ENCODE measurements at regions not wholly inside any gene's neighbourhood (a gene's known extent, or its start where the extent isn't known, plus 50 kb on each side); places are given as distances from the start of the nearest gene placed in this dataset.

DNA sequence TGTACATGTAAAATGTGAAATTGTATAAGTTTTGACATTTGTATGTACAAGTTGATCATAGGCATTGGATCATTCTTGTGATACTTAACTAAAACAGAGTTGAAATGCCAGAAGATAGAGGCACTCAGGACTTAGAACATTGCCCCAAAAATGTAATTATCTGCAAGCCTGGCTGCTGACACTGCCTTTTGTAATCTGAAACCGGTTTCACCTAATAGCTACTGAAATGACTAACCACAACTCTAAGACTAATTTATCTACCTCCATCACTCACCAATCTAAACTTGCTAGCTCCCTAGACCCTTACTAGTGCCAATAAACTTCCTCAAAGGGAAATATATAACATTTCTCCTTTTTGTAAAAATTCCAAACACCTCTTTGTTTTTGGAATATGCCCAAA lies 2596.2 kb downstream of the PCDH9 start:
- H3K23ac ChIP-seq (ENCODE audit: insufficient read length, low read depth, low read length): no peak overlapping the region
- Mint-ChIP-seq H3K4me1 (no peaks in the 10 kb centered on the region), H3K4me3 (no peak overlapping the region), H3K36me3 (ENCODE audit: insufficient read depth in 1 of 3, low read depth in 3 of 3) (no peaks in the 10 kb centered on the region), H3K27ac (no peak overlapping the region), H3K27me3 (ENCODE audit: low read depth) (no peaks in the 10 kb centered on the region), H3K9me3 (no peaks in the 10 kb centered on the region)
- no peak overlapping the region for H2BK20ac ChIP-seq (ENCODE audit: low read depth, low read length, poor library complexity, severe bottlenecking)
- TF ChIP-seq, protein P1, sequence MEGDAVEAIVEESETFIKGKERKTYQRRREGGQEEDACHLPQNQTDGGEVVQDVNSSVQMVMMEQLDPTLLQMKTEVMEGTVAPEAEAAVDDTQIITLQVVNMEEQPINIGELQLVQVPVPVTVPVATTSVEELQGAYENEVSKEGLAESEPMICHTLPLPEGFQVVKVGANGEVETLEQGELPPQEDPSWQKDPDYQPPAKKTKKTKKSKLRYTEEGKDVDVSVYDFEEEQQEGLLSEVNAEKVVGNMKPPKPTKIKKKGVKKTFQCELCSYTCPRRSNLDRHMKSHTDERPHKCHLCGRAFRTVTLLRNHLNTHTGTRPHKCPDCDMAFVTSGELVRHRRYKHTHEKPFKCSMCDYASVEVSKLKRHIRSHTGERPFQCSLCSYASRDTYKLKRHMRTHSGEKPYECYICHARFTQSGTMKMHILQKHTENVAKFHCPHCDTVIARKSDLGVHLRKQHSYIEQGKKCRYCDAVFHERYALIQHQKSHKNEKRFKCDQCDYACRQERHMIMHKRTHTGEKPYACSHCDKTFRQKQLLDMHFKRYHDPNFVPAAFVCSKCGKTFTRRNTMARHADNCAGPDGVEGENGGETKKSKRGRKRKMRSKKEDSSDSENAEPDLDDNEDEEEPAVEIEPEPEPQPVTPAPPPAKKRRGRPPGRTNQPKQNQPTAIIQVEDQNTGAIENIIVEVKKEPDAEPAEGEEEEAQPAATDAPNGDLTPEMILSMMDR (conservative IDR thresholded peaks at IDR 0.05): no peak
- no peak overlapping the region for H2BK15ac ChIP-seq (ENCODE audit: low read depth, low read length)
- H3K23me2 ChIP-seq (ENCODE audit: insufficient read length, low read depth, low read length, poor library complexity, severe bottlenecking): no peaks in the 10 kb centered on the region
- no peak overlapping the region for H3K4ac ChIP-seq (ENCODE audit: low read depth, low read length)
- H4K5ac ChIP-seq (ENCODE audit: insufficient read length, low read depth, low read length): no peak overlapping the region
- H4K20me1 ChIP-seq (ENCODE audit: control insufficient read depth, insufficient read depth, insufficient read length): no peaks in the 10 kb centered on the region
- DNase-seq: no peak
- H2AFZ ChIP-seq (ENCODE audit: low read length): no peak overlapping the region
- no peaks in the 10 kb centered on the region for H3K79me1 ChIP-seq (ENCODE audit: insufficient read depth, low read depth, low read length, poor library complexity, severe bottlenecking)
- H3K9me3 ChIP-seq (ENCODE audit: control insufficient read depth, low read depth, low read length): no peaks in the 10 kb centered on the region
- H3K14ac ChIP-seq (ENCODE audit: insufficient read depth, low read length): no peak overlapping the region
- no peak overlapping the region for H4K91ac ChIP-seq (ENCODE audit: insufficient read length, low read depth, low read length)
- no peak overlapping the region for H3K56ac ChIP-seq (ENCODE audit: insufficient read length, low read depth, low read length)
- H3K27me3 ChIP-seq (ENCODE audit: insufficient read depth, low read length): no peaks in the 10 kb centered on the region
- no CpG with 5 or more reads among the region's 1 CpG for WGBS (ENCODE audit: extremely low coverage, insufficient read length, low lambda C conversion rate)
- H2AK5ac ChIP-seq (ENCODE audit: insufficient read length, low read length): no peak overlapping the region
- H3K4me2 ChIP-seq (ENCODE audit: insufficient read depth, insufficient read length, low read length): no peak overlapping the region
- H3K27ac ChIP-seq (ENCODE audit: insufficient read length, low read depth, low read length): no peak overlapping the region
- no peak overlapping the region for H4K8ac ChIP-seq (replicated peaks; ENCODE audit: insufficient read length, low read depth, low read length)
- H3K9ac ChIP-seq (ENCODE audit: extremely low read depth, insufficient read length, low read length): no peak overlapping the region
- no peaks in the 10 kb centered on the region for H3K4me1 ChIP-seq (ENCODE audit: insufficient read depth, low read length)
- no peak overlapping the region for H3K18ac ChIP-seq (ENCODE audit: insufficient read length, low read depth, low read length)
- no peak overlapping the region for H3T11ph ChIP-seq (ENCODE audit: low read length)
- no peak overlapping the region for H2BK120ac ChIP-seq (ENCODE audit: low read depth, low read length, poor library complexity, severe bottlenecking)
- H2BK12ac ChIP-seq (ENCODE audit: insufficient read length, low read depth, low read length): no peak overlapping the region
- no peaks in the 10 kb centered on the region for H3K79me2 ChIP-seq (ENCODE audit: insufficient read depth, low read length)
- H2BK5ac ChIP-seq (ENCODE audit: insufficient read length, low read length): no peak overlapping the region
